ENCODE measurements at regions not wholly inside any gene's neighbourhood (a gene's known extent, or its start where the extent isn't known, plus 50 kb on each side); places are given as distances from the start of the nearest gene placed in this dataset.
"Not testable (repeated sequence)": the region's sequence is repeated elsewhere in the genome, so short reads cannot be mapped to it uniquely, and the experiment has no call there.

DNA sequence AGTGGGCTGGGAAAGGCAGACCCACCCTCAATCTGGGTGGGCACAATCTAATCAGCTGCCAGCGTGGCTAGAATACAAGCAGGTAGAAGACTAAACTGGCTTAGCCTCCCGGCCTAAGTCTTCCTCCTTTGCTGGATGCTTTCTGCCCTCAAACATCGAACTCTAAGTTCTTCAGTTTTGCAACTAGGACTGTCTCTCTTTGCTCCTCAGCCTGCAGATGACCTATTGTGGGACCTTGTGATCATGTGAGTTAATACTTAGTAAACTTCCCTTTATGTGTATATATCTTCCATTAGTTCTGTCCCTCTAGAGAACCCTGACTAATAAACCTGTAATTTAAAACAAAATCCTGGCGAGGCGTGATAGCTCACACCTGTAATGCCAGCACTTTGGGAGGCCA lies 51.8 kb upstream of the SLC39A8 start:
- BruUV-seq (replicated peaks); H3K27me3 ChIP-seq (ENCODE audit: insufficient read depth, low read length); H3K79me2 ChIP-seq (ENCODE audit: insufficient read depth, low read length); H3K36me3 ChIP-seq (ENCODE audit: control insufficient read depth in 1 of 2, insufficient read depth in 2 of 2, low read length in 2 of 2); H2AFZ ChIP-seq (ENCODE audit: low read depth, low read length, poor library complexity, severe bottlenecking); H3K27ac ChIP-seq (ENCODE audit: low read depth, low read length); DNase-seq (ENCODE audit: low read depth, low spot score); RAD21 ChIA-PET (ENCODE audit: low non-redundant PET in 1 of 2, low total read pairs in 2 of 2, uncharacterized antibody in 2 of 2, unreplicated experiment in 2 of 2); H3K9me2 ChIP-seq (ENCODE audit: insufficient read depth); H3K4me3 ChIP-seq (replicated peaks in 1 of 2; ENCODE audit: low read depth in 1 of 2, low read length in 2 of 2); H3K4me1 ChIP-seq (ENCODE audit: control insufficient read depth in 1 of 2, insufficient read depth in 2 of 2, low read length in 2 of 2); ATAC-seq; H3K9me3 ChIP-seq (ENCODE audit: control insufficient read depth in 1 of 2, insufficient read depth in 1 of 2, low read depth in 1 of 2, low read length in 2 of 2); CTCF ChIA-PET; H3K9ac ChIP-seq (ENCODE audit: low read length); intact Hi-C loops (cut with micrococcal nuclease); H3K4me2 ChIP-seq (ENCODE audit: low read length); H4K20me1 ChIP-seq (ENCODE audit: insufficient read depth); POLR2A ChIA-PET: not testable (repeated sequence)

DNA sequence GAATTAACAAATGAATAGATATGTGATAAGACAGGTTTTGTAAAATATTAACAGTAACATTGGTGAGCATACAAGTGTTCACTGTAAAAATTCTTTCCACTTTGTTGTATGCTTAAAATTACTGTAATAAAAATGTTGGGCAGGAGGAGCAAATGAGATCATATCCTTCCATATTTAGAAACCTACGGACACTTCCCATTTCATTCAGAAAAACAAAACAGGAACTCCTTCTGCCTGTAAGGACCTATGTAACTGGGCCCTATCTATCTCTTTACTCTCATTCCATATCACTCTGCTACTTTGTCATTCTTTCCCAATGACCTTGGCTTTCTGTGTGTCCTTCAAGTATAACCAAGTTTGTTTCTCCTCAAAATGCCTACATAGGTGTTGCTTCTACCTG lies 53.7 kb upstream of the SLC39A8 start:
- H4K20me1 ChIP-seq (ENCODE audit: insufficient read depth), result no peaks in the 10 kb centered on the region
- intact Hi-C loops (cut with micrococcal nuclease), result no loop called here
- no peaks in the 10 kb centered on the region for H3K9me3 ChIP-seq (ENCODE audit: control insufficient read depth in 1 of 2, insufficient read depth in 1 of 2, low read depth in 1 of 2, low read length in 2 of 2)
- H3K9ac ChIP-seq (ENCODE audit: low read length), result no peak overlapping the region
- DNase-seq (ENCODE audit: low read depth, low spot score), result no peak
- ChIA-PET CTCF (no interaction called here), POLR2A (no interaction called here), RAD21 (ENCODE audit: low non-redundant PET in 1 of 2, low total read pairs in 2 of 2, uncharacterized antibody in 2 of 2, unreplicated experiment in 2 of 2) (no interaction called here)
- no peaks in the 10 kb centered on the region for H3K9me2 ChIP-seq (ENCODE audit: insufficient read depth)
- no peak overlapping the region for H3K4me3 ChIP-seq (replicated peaks in 1 of 2; ENCODE audit: low read depth in 1 of 2, low read length in 2 of 2)
- no peak overlapping the region for H2AFZ ChIP-seq (ENCODE audit: low read depth, low read length, poor library complexity, severe bottlenecking)
- H3K79me2 ChIP-seq (ENCODE audit: insufficient read depth, low read length), result no peaks in the 10 kb centered on the region
- no TSS peak for BruUV-seq (replicated peaks)
- no peaks in the 10 kb centered on the region for H3K36me3 ChIP-seq (ENCODE audit: control insufficient read depth in 1 of 2, insufficient read depth in 2 of 2, low read length in 2 of 2)
- H3K27ac ChIP-seq (ENCODE audit: low read depth, low read length), result no peak overlapping the region
- no peak overlapping the region for H3K4me2 ChIP-seq (ENCODE audit: low read length)
- ATAC-seq, result no peak
- TF ChIP-seq, protein P1, sequence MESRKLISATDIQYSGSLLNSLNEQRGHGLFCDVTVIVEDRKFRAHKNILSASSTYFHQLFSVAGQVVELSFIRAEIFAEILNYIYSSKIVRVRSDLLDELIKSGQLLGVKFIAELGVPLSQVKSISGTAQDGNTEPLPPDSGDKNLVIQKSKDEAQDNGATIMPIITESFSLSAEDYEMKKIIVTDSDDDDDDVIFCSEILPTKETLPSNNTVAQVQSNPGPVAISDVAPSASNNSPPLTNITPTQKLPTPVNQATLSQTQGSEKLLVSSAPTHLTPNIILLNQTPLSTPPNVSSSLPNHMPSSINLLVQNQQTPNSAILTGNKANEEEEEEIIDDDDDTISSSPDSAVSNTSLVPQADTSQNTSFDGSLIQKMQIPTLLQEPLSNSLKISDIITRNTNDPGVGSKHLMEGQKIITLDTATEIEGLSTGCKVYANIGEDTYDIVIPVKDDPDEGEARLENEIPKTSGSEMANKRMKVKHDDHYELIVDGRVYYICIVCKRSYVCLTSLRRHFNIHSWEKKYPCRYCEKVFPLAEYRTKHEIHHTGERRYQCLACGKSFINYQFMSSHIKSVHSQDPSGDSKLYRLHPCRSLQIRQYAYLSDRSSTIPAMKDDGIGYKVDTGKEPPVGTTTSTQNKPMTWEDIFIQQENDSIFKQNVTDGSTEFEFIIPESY (IDR thresholded peaks at IDR 0.05; ENCODE audit: extremely low read depth, insufficient replicate concordance, low read length), result no peak
- no peak for TF ChIP-seq POLR2AphosphoS5 (IDR thresholded peaks at IDR 0.05; ENCODE audit: low read depth, low read length)
- no peak for TF ChIP-seq CBX3 (IDR thresholded peaks at IDR 0.05; ENCODE audit: low read depth)
- no peak for TF ChIP-seq EZH2 (IDR thresholded peaks at IDR 0.05)
- no peak for TF ChIP-seq SRF (IDR thresholded peaks at IDR 0.05; ENCODE audit: low read depth)
- TF ChIP-seq SIN3A (IDR thresholded peaks at IDR 0.05; ENCODE audit: low read depth), result no peak
- no peak for TF ChIP-seq EGR1 (IDR thresholded peaks at IDR 0.05; ENCODE audit: low read depth)
- TF ChIP-seq ELF1 (IDR thresholded peaks at IDR 0.05; ENCODE audit: borderline replicate concordance, low read depth), result no peak
- TF ChIP-seq, protein P2, sequence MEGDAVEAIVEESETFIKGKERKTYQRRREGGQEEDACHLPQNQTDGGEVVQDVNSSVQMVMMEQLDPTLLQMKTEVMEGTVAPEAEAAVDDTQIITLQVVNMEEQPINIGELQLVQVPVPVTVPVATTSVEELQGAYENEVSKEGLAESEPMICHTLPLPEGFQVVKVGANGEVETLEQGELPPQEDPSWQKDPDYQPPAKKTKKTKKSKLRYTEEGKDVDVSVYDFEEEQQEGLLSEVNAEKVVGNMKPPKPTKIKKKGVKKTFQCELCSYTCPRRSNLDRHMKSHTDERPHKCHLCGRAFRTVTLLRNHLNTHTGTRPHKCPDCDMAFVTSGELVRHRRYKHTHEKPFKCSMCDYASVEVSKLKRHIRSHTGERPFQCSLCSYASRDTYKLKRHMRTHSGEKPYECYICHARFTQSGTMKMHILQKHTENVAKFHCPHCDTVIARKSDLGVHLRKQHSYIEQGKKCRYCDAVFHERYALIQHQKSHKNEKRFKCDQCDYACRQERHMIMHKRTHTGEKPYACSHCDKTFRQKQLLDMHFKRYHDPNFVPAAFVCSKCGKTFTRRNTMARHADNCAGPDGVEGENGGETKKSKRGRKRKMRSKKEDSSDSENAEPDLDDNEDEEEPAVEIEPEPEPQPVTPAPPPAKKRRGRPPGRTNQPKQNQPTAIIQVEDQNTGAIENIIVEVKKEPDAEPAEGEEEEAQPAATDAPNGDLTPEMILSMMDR (IDR thresholded peaks at IDR 0.05 in 2 of 3, conservative IDR thresholded peaks at IDR 0.05 in 1 of 3; ENCODE audit: borderline replicate concordance in 1 of 3, insufficient read depth in 1 of 3, low read depth in 2 of 3, low read length in 2 of 3), result no peak
- TF ChIP-seq FOSL1 (IDR thresholded peaks at IDR 0.05; ENCODE audit: low read depth), result no peak
- TF ChIP-seq, protein P3, sequence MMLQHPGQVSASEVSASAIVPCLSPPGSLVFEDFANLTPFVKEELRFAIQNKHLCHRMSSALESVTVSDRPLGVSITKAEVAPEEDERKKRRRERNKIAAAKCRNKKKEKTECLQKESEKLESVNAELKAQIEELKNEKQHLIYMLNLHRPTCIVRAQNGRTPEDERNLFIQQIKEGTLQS (IDR thresholded peaks at IDR 0.05), result no peak
- no peaks in the 10 kb centered on the region for H3K4me1 ChIP-seq (ENCODE audit: control insufficient read depth in 1 of 2, insufficient read depth in 2 of 2, low read length in 2 of 2)
- no peaks in the 10 kb centered on the region for H3K27me3 ChIP-seq (ENCODE audit: insufficient read depth, low read length)
